PC-3 (cell line): ENCODE measurements at regions not wholly inside any gene's neighbourhood (a gene's known extent, or its start where the extent isn't known, plus 50 kb on each side); places are given as distances from the start of the nearest gene placed in this dataset.

ENCODE experiments used
- ATAC-seq: fragments of 200-7000 bp; cut with Tn5 transposase; 2 replicates; pipeline ENCODE4 v1.9.1; 2020; ENCODE audit warnings: mild to moderate bottlenecking, moderate library complexity
- BruUV-seq: library from RNA; stranded (reverse); fragments of 400-500 nt; replicated peaks from 2 replicates; lab custom pipeline; 2021; lab: Mats Ljungman, UMichigan
- CTCF ChIA-PET: fragments of 300-600 bp; sonication (Branson Sonifier 250); formaldehyde crosslinking; loops from one replicate; lab custom pipeline; 2022; ENCODE audit warnings: antibody characterized with exemption; lab: Charles Lee
- POLR2A ChIA-PET: fragments of 300-600 bp; sonication (Branson Sonifier 250); formaldehyde crosslinking; loops from one replicate; lab custom pipeline; 2022; ENCODE audit warnings: antibody characterized with exemption; ENCODE audit not compliant: unreplicated experiment; lab: Charles Lee
- DNase-seq: peaks from one replicate; pipeline ENCODE4 v3.0.0-alpha.2; 2015
- H2AFZ ChIP-seq: fragments of 300-600 bp; sonication (generic); 2 replicates; pipeline ENCODE4 v1.6.0; 2016; ENCODE audit warnings: antibody characterized with exemption, low read length
- H3F3A ChIP-seq: fragments of 300-600 bp; sonication (generic); one replicate; pipeline ENCODE4 v1.6.0; 2017; ENCODE audit warnings: antibody characterized with exemption, low read length, control low read depth, mild to moderate bottlenecking; ENCODE audit not compliant: unreplicated experiment
- H3K27ac ChIP-seq: fragments of 300-600 bp; sonication (generic); 2 replicates; pipeline ENCODE4 v1.5.1; 2016; ENCODE audit warnings: mild to moderate bottlenecking, low read length
- H3K27me3 ChIP-seq: fragments of 300-600 bp; sonication (generic); 2 replicates; pipeline ENCODE4 v1.6.1; 2016; ENCODE audit warnings: low read length, mixed read lengths
- H3K36me3 ChIP-seq: fragments of 300-600 bp; sonication (generic); 2 replicates; pipeline ENCODE4 v1.6.1; 2016; ENCODE audit warnings: low read depth, mixed run types, low read length, mixed read lengths
- H3K4me1 ChIP-seq: fragments of 300-600 bp; sonication (generic); 2 replicates; pipeline ENCODE4 v1.5.1; 2016; ENCODE audit warnings: low read length; ENCODE audit not compliant: insufficient read depth
- H3K4me2 ChIP-seq: fragments of 300-600 bp; sonication (generic); 2 replicates; pipeline ENCODE4 v1.6.0; 2016; ENCODE audit warnings: low read length
- H3K4me3 ChIP-seq: fragments of 300-600 bp; sonication (generic); 2 replicates; pipeline ENCODE4 v1.5.1; 2016; ENCODE audit warnings: mild to moderate bottlenecking, low read length, mixed read lengths
- H3K79me2 ChIP-seq: fragments of 300-600 bp; sonication (generic); 2 replicates; pipeline ENCODE4 v1.6.1; 2017; ENCODE audit warnings: low read length, mixed read lengths
- H3K9ac ChIP-seq: fragments of 300-600 bp; sonication (generic); 2 replicates; pipeline ENCODE4 v1.6.0; 2016; ENCODE audit warnings: mild to moderate bottlenecking, low read length
- H3K9me2 ChIP-seq: fragments of 300-600 bp; sonication (generic); replicated peaks from 2 replicates; pipeline ENCODE4 v1.6.1; 2016; ENCODE audit warnings: mixed run types, low read length, mixed read lengths
- H3K9me3 ChIP-seq: fragments of 300-600 bp; sonication (generic); 2 replicates; pipeline ENCODE4 v1.6.1; 2016; ENCODE audit warnings: low read length, mixed read lengths
- H4K20me1 ChIP-seq: fragments of 300-600 bp; sonication (generic); 2 replicates; pipeline ENCODE4 v1.6.1; 2016; ENCODE audit warnings: low read length, mixed read lengths
- EZH2 ChIP-seq: fragments of 300-600 bp; sonication (generic); IDR thresholded peaks from one replicate; pipeline ENCODE4 v1.6.1; 2017; ENCODE audit warnings: antibody characterized with exemption, mild to moderate bottlenecking, low read length; ENCODE audit not compliant: unreplicated experiment
- EZH2phosphoT487 ChIP-seq: fragments of 300-600 bp; sonication (generic); IDR thresholded peaks from 2 replicates; pipeline ENCODE4 v1.6.1; 2018; ENCODE audit warnings: mild to moderate bottlenecking, antibody characterized with exemption, low read length, borderline replicate concordance
- intact Hi-C: fragments of 100-400 bp; cut with micrococcal nuclease; formaldehyde crosslinking; loops from 2 replicates; pipeline ENCODE4 v1.9.0; 2023
- TF ChIP-seq, protein P1 (sequence below): fragments of 300-600 bp; sonication (generic); conservative IDR thresholded peaks from 2 replicates; pipeline ENCODE4 v1.5.1; 2017; ENCODE audit warnings: antibody characterized with exemption, low read depth, mild to moderate bottlenecking, low read length

DNA sequence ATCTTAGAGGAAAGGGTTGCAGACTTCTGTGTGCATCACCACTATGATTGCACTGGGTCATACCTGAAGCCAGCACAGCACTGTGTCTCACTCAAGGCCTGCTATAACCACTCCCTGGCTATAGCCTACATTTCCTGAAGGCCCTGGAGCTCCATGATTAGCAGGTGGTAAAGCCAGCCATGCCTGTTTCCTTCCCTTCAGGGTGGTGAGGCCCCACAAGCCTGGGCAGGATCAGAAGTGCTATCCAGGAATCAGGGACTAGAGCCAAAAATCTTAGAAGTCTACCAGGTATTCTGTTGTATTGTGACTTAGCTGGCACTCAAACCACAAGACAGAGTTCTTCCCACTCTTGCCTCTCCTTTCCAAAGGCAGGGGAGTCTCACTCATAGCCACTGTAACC is 734.6 kb downstream of the GLUD2 start:
- H3K4me1 ChIP-seq, result no peaks in the 10 kb centered on the region
- POLR2A ChIA-PET, result no interaction called here
- no peaks in the 10 kb centered on the region for H3F3A ChIP-seq
- TF ChIP-seq EZH2phosphoT487 (no peak), EZH2 (no peak)
- TF ChIP-seq, protein P1, sequence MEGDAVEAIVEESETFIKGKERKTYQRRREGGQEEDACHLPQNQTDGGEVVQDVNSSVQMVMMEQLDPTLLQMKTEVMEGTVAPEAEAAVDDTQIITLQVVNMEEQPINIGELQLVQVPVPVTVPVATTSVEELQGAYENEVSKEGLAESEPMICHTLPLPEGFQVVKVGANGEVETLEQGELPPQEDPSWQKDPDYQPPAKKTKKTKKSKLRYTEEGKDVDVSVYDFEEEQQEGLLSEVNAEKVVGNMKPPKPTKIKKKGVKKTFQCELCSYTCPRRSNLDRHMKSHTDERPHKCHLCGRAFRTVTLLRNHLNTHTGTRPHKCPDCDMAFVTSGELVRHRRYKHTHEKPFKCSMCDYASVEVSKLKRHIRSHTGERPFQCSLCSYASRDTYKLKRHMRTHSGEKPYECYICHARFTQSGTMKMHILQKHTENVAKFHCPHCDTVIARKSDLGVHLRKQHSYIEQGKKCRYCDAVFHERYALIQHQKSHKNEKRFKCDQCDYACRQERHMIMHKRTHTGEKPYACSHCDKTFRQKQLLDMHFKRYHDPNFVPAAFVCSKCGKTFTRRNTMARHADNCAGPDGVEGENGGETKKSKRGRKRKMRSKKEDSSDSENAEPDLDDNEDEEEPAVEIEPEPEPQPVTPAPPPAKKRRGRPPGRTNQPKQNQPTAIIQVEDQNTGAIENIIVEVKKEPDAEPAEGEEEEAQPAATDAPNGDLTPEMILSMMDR, result no peak
- BruUV-seq, result no TSS peak
- no peak overlapping the region for H3K4me3 ChIP-seq
- ATAC-seq (no peak), DNase-seq (no peak)
- H2AFZ ChIP-seq, result no peak overlapping the region
- H4K20me1 ChIP-seq, result no peaks in the 10 kb centered on the region
- H3K4me2 ChIP-seq, result no peak overlapping the region
- no peak overlapping the region for H3K9ac ChIP-seq
- no peak overlapping the region for H3K27ac ChIP-seq
- intact Hi-C loops, result no loop called here
- CTCF ChIA-PET, result no interaction called here
- H3K36me3 ChIP-seq, result no peaks in the 10 kb centered on the region
- H3K9me3 ChIP-seq, result no peaks in the 10 kb centered on the region
- H3K27me3 ChIP-seq, result no peaks in the 10 kb centered on the region
- H3K79me2 ChIP-seq, result no peaks in the 10 kb centered on the region
- H3K9me2 ChIP-seq, result no peaks in the 10 kb centered on the region

DNA sequence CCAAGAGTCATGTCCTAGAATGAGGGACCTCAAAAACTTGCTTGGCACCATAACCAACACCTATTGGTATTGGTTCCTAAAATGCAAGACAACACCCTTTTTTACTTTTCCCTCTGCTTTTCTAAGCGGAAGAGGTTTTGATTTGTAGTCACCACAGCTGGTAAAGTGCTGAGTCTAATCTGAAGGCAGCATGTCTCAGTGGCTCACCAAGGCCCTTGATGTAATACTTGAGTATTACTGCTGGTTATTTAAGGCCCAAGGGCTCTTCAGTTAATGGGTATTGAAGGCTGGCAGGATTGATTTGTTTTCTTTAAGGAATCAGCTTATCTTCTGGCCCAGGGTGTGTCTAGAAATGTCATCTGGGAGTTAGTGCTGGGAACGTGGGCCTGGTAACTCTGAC is 735.1 kb downstream of the GLUD2 start:
- Histone ChIP-seq H3K27me3 (no peaks in the 10 kb centered on the region), H3K4me1 (no peaks in the 10 kb centered on the region), H3F3A (no peaks in the 10 kb centered on the region), H4K20me1 (no peaks in the 10 kb centered on the region), H3K36me3 (no peaks in the 10 kb centered on the region), H3K4me3 (no peak overlapping the region), H2AFZ (no peak overlapping the region), H3K27ac (no peak overlapping the region), H3K9ac (no peak overlapping the region), H3K79me2 (no peaks in the 10 kb centered on the region), H3K9me2 (no peaks in the 10 kb centered on the region), H3K4me2 (no peak overlapping the region), H3K9me3 (no peaks in the 10 kb centered on the region)
- ChIA-PET CTCF (no interaction called here), POLR2A (no interaction called here)
- TF ChIP-seq, protein P1, result no peak
- no peak for TF ChIP-seq EZH2
- intact Hi-C loops, result no loop called here
- ATAC-seq, result no peak
- DNase-seq, result no peak
- no TSS peak for BruUV-seq

DNA sequence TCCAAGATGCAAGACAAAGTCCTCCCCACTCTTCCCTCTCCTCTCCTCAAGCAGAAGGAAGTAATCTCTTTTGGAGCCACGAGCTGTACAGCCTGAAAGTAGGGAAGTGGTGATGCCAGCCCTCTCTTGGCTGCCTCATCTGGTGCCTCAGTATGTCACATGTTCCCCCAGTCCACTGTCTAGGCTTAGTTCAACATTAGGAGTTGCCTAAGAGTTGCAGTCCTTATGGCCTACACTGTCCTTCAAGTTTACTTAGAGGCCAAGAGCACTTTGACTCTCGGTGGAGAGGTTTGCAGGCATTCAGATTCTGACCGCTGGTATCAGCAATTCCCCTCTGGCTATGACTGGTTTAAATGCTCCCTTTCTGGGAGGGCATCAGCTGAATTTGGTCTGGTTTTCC is 735.6 kb downstream of the GLUD2 start:
- Histone ChIP-seq H3K4me2 (no peak overlapping the region), H3K36me3 (no peaks in the 10 kb centered on the region), H2AFZ (no peak overlapping the region), H3K4me3 (no peak overlapping the region), H3K9me3 (no peaks in the 10 kb centered on the region), H3F3A (no peaks in the 10 kb centered on the region), H4K20me1 (no peaks in the 10 kb centered on the region), H3K79me2 (no peaks in the 10 kb centered on the region), H3K4me1 (no peaks in the 10 kb centered on the region), H3K9ac (no peak overlapping the region), H3K27ac (no peak overlapping the region), H3K9me2 (no peaks in the 10 kb centered on the region), H3K27me3 (no peaks in the 10 kb centered on the region)
- POLR2A ChIA-PET, result no interaction called here
- TF ChIP-seq EZH2phosphoT487 (no peak), EZH2 (no peak)
- TF ChIP-seq, protein P1, result no peak
- BruUV-seq, result no TSS peak
- DNase-seq, result no peak
- CTCF ChIA-PET, result no interaction called here
- intact Hi-C loops, result no loop called here
- ATAC-seq, result no peak
